VCaP (cell line): ENCODE measurements at regions not wholly inside any gene's neighbourhood (a gene's known extent, or its start where the extent isn't known, plus 50 kb on each side); places are given as distances from the start of the nearest gene placed in this dataset.

ENCODE experiments used
- H3K27ac ChIP-seq: fragments of 450-650 bp; 2 replicates; pipeline ENCODE4 v1.5.1; 2017
- CTCF ChIP-seq: fragments of 450-650 bp; conservative IDR thresholded peaks from 2 replicates; pipeline ENCODE4 v1.5.1; 2017; ENCODE audit warnings: mild to moderate bottlenecking, moderate library complexity

- H3K27ac ChIP-seq, result peak overlapping the region; percentile 92; the same call in 1 of the 2 replicates
- no peak for TF ChIP-seq CTCF
These were observed 148.6 kb downstream of the MIS18A start for GRCh38 chr21:32130031-32130891.

GRCh38 chr21:32127081-32127480 lies 151.8 kb downstream of the MIS18A start:
- no peak overlapping the region for H3K27ac ChIP-seq
- no peak for TF ChIP-seq CTCF

GRCh38 chr21:32122082-32122481 lies 156.8 kb downstream of the MIS18A start:
- TF ChIP-seq CTCF, result no peak
- H3K27ac ChIP-seq, result no peak overlapping the region

GRCh38 chr21:32120230-32120629 lies 158.6 kb downstream of the MIS18A start:
- H3K27ac ChIP-seq, result no peak overlapping the region
- TF ChIP-seq CTCF, result no peak

GRCh38 chr21:32119811-32120210 lies 159.0 kb downstream of the MIS18A start:
- no peak overlapping the region for H3K27ac ChIP-seq
- TF ChIP-seq CTCF, result no peak

GRCh38 chr21:32119389-32119788 lies 159.5 kb downstream of the MIS18A start:
- no peak overlapping the region for H3K27ac ChIP-seq
- no peak for TF ChIP-seq CTCF

GRCh38 chr21:32114419-32115035 lies 164.3 kb downstream of the MIS18A start:
- H3K27ac ChIP-seq, result peak overlapping the region; percentile 26
- TF ChIP-seq CTCF, result no peak
